Activated T-cell treated with anti-CD3 and anti-CD28 coated beads, Interleukin-2, amount 50 U/mL, for 1 hour (primary cell): ENCODE measurements at regions not wholly inside any gene's neighbourhood (a gene's known extent, or its start where the extent isn't known, plus 50 kb on each side); places are given as distances from the start of the nearest gene placed in this dataset.
"Not testable (repeated sequence)": the region's sequence is repeated elsewhere in the genome, so short reads cannot be mapped to it uniquely, and the experiment has no call there.

Experiments
- DNase-seq: peaks from one replicate; pipeline ENCODE4 v3.0.0-alpha.2; 2020

DNA sequence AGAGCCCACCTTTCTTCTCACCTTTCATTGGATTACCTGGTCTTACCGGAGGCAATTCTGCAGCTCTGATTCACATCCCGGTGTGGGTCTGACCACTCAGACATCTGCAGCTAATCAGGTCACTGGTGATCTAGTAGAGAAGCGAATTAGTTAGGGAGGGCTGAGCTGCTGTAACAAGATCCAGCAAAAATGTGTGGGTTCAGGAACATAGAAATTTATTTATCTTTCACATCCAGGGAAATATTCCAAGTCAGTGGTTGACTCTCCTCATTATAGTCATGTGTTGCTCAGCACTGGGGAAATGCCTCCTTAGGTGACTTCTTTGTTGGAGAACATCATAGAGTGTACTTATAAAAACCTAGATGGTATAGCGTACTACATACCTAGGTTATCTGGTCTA is 218.7 kb upstream of the PELI2 start:
- DNase-seq = no peak

DNA sequence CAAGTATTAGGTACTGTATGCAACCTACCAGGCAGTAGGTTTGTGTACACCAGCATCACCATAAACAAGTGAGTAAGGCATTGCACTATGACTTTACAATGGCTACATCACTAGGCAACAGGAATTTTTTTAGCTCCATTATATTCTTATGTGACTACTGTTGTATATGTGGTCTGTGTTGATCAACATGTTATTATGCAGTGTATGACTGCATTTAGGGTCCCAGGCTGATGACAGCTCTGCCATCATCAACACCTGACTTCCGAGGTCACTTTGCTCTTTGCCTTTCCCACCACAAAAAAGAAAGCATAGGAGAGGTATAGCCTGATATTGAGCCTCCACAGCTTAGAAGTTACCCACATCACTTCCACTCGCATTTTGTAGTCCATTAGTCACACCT is 217.5 kb upstream of the PELI2 start:
- no peak for DNase-seq

DNA sequence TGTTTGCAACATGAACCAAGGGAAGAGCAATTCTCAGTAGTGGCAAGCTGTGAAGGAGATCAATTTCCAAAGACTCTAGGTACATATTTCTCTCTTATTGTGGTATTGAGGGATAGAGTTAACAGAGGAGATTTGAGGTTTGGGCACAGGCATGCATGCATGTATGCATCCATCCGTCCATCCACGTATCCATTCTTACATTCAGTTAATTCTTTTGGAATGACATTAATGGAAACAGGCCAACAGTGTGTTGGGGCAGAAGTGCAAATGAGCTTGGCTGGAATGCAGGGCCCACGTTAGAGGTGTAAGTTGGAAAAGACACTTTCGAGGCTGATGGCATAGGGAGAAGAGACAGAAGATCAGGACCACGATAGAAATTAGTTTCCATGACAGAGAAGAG is 216.9 kb upstream of the PELI2 start:
- DNase-seq = no peak

DNA sequence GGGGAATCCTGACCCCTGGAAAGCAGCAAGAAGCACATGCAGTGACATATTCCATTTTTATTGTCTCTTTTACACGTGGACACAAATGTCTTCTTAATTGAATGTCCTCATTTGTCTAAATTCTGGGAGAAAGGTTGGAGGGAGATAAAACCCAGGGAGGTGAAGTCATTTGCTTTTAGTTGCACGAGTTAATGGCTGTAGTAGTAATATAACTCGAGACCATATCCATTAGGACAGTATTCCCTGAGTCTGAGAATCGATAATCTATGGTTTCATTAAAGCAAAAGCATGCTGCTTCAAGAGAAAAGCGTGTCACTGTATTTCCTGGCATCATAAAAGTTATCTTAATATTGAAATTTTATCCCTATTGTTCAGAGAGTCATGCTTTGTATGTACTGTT is 216.0 kb upstream of the PELI2 start:
- no peak for DNase-seq

DNA sequence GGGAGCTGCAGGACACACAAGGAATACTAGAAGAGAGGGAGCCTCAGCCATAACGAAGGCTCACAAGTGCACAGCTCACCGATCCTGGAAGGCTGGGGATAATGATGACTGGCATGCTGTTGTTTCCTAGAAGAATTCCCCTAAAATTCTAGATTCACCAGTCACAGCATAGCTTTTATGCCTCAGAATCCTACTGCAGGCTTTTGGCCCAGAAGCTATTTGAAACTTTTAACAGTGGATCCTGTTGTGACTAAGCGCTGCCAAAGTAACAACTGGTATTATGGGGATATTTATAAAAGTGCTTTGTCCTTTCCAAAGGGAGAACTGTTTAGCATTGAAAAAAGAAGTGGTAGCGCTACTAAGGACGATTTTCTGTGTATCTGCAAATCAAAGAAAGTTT is 214.1 kb upstream of the PELI2 start:
- DNase-seq = no peak

DNA sequence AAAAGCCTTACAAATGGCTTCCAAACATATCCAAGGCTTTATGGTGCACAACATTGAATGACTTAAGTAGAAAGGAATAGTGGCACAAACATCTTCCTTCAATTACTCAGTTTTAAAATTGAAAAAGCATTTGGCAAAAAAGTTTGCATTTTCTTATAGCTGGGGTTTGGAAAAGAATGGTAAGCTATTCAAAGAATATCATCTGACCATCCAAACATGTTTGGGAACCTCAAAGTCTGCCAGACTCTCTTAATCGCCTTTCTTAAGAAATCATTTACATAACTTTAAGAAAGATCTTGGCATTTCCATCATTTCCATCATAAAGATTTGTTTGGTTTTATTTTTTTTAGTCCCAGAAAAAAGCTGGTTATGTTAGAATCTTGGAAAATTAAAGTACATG is 210.1 kb upstream of the PELI2 start:
- no peak for DNase-seq

DNA sequence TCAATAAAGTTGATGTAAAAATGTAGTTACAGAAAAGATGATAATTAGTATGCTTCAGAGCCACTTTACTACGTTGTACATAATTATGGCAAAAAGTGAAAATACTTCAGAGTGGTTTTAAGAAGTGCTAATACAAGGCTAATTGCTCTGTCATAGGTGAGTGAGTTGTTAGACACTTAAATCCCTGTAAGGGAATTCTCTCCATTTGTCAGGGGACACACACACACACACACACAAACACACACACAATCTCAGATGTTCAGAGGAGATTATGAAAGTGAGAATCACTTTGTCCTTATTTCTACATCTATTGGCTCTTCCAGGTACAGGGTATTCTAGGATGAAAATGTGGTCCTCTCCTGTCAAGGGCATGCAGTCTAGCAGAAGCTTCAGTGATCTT is 208.3 kb upstream of the PELI2 start:
- DNase-seq = no peak

DNA sequence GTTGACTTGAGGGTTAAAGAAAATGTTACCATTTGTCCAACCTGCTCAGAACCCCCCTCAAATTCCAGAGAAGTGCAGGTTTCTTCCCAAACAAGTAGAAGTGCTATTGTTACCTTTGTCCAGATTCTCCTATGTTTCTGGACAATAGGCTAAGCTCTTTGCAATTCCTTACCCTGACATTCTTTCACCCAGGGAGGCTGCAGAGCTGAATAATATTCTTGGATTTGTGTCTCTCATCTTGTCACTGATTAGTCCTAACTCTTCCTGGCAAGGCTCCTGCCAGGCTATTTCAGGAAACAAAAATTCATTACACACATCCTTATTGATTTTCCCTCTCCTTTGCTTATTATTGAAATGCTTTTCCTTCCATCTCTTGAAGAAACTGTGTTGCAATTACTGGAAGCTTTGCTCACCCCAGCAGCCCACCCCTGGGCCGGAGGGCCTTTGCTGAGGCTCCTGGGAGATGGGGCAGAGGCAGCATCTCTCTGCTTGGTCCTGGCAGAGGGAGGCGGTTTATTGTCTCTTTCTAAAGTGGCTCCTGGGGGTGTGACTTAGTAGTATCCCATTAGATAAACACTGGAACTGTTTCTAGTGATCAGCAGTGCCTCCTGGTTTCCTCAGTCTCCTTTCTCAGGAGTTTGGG is 207.5 kb upstream of the PELI2 start:
- DNase-seq = no peak

DNA sequence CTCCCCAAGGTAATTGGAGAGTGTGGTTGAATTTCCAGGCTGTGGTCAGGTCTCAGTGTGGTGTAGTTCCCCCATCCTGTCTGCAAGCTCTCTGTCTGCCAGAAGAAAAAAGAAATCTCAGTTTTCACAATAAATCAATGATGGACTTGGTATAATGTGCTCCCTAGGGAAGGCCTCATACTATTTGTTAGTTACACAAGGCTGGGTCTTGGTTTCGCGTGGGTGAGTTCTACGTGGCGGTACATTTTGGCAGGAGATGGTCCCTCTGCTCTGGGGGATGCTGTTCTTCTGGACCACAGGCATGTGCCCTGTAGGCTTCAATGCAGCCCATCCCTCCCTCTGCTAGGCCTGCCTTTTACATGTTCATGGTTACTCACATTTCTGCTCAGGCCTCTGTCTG is 206.4 kb upstream of the PELI2 start:
- DNase-seq = no peak

DNA sequence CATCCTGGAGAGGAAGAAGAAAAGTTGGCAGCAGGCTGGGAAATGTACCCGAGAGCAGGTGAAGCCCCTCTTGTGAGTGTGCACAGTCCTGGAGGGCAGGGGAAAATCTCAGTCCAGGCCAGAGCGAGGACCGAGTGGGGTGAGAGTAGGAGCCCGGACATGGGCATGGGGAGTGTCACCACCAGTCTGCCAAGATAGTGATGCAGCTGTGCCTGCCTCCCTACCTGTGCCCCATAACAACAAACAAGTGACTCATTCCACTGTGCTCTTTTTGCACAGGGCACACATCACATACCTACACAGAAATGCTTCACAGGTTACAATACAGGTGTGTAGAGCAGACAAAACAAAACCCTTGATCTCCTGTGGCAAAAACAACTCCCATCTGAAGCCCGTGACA is 205.9 kb upstream of the PELI2 start:
- DNase-seq = no peak

DNA sequence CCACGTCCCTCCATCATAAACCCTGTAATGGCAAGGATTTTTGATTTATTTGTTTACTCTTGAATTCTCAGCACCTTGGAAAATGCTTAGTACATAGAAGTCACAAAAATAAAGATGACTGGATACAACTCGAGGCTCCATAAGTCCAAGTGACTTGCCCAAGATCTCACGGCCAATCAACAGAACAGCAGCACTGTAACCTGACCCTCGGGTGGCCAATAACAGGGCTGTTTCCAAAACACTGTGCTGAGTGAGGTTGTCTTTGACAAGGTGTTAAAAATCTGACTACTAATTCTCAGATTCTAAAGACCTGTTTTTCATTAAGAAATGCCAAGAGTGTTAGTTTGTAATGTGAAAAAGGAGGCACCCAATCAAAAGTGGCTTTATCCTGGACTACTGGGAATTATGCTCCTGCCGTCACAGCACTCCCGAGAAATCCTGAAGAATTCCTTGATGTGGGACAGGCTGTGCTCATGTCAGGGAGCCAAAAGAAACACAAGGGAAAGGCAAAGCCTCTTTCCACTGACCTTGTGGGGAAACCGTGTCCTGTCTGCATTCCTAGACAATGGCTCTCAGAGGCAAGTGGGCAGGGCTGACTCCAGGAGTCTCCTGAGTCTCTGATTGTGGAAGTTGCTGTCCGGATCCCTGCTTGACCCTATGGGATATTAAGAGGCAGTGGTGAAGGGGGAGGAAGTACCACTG is 204.7 kb upstream of the PELI2 start:
- DNase-seq = no peak

DNA sequence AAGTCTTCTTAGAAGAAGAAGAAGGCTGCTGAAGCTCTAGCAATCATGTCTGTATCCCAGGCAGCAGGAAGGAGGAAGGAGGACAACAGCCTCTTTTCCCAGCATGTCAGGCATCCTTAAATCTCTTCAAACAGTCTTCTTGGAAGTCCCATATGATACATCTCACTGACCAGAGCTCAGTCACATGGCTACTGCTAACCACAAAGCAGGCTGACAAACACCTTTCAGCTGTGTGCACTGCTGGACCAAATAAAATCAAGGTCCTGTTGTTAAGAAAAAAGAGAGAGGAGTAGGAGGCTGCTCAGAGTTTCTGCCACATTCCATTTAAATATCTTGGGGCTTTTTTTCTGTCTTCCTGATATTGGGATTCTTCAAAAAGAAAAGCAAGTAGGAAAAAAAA is 203.4 kb upstream of the PELI2 start:
- DNase-seq = no peak

DNA sequence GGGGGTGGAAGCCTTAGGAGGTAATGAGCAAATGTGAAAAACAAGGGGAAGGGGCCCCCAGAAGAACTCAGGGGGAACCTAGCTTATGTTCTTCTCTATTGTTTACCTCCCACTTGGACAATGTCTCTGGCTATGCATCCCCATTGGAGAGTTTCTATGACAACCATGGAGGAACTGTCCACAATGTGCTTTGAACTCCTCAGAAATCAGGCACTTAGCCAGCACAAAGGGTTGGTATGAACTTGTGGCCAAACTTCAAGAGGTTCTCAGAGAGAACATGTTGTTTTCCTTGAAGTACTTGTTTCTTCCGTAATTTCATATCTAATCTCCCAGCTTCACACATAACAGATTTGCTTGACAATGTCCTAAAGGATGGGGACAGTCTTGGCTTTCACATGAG is 202.8 kb upstream of the PELI2 start:
- no peak for DNase-seq

DNA sequence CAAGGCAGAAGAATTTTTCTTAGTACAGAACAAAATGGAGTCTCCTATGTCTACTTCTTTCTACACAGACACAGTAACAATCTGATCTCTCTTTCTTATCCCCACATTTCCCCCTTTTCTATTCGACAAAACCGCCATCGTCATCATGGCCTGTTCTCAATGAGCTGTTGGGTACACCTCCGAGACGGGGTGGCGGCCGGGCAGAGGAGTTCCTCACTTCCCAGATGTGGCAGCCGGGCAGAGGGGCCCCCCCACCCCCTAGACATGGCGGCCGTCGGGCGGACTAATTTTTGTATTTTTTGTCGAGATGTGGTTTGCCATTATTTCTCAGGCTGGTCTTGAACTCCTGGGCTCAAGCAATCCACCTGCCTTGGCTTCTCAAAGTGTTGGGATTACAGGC is 198.4 kb upstream of the PELI2 start:
- not testable (repeated sequence) for DNase-seq

DNA sequence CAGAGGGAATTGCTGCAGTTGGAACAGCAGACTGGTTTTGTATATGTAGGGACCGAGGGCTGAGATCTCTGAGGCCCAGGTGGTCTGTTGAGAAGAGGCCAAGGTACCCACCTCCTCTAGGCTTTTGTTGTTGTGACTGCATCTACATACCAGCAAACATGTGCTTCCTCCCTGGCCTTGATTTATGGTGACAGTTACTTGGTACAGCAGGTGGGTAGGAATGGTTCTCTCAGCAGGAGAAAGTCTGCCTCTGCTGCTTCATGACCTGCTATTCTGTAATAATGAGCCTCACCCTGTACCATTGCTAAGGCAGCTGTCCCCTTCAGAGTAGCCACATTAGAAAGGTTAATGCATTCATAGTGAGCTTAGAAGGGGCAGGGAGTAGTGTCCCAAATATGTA is 196.7 kb upstream of the PELI2 start:
- no peak for DNase-seq

DNA sequence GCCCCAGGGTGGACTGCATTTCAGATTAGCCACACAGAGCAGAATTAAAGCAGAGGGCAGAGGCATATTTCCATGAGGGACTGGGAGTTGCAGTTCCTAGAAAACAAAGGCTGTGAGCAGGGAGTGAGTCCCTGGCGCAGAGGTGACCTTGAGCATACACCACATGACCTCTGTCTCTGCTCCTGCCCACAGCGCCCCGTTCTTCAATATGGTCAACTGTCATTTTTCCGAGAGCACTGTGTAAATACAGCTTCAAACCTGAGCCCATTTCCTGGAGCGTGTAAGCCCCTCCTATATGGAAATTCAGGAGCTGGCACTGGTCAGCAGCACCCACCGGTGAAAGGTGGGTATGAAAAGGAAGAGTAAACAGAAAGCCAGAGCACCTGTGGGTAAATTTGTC is 192.2 kb upstream of the PELI2 start:
- DNase-seq = no peak

DNA sequence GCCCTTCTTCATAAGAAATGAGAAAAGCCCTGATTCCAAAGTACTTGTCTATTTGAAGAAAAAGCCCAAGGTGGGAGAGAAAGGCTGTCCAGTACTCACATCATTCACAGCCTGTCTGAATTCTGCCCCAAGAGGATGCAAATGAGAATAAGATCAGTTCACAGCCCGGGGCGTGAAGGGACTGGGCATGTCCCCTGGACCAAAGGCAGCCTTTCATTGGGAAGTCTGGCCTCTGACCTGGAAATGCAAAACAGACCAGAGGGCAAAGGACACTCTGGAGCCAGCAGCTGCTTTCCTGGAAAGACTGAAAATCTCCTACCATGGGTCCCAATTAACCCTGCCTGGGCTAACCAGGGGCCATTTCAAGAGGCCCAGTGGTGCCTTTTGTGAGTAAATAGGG is 191.2 kb upstream of the PELI2 start:
- no peak for DNase-seq

DNA sequence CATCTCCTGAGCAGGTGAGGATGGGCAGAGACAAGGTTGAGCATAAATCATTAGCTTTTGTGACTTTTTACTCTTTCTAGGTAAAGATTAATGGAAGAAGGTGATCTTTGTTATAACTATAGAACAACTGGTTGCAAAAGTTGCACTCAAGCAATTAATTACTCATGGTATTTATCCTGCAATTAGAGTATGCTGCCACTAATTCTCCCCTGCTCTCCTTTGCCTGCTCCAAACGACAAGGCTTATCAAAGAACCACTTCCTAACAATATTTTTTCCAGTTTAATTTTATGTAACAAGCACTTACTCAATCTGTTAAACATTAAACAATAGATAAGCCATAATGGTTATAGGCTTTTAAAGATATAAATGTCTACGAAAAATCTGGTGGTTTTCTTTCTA is 189.9 kb upstream of the PELI2 start:
- no peak for DNase-seq

DNA sequence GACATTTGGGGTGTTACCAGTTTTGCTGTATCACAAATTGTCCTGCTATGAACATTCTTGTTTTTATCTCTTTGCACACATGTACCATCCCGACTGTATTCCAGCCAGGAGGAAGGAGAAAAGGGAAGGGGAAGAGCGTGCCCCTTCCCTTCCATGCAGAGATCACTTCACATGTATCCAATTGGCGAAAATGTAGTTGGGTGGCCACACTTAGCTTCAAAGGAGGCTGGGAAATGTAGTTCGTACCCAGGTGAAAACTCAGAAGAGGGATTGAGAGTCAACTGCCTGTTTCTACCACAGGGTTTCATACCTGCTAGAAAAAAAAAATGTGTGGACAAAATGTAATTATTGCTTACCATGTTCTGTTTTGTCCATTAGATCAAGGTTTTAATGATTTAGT is 189.1 kb upstream of the PELI2 start:
- DNase-seq = no peak

DNA sequence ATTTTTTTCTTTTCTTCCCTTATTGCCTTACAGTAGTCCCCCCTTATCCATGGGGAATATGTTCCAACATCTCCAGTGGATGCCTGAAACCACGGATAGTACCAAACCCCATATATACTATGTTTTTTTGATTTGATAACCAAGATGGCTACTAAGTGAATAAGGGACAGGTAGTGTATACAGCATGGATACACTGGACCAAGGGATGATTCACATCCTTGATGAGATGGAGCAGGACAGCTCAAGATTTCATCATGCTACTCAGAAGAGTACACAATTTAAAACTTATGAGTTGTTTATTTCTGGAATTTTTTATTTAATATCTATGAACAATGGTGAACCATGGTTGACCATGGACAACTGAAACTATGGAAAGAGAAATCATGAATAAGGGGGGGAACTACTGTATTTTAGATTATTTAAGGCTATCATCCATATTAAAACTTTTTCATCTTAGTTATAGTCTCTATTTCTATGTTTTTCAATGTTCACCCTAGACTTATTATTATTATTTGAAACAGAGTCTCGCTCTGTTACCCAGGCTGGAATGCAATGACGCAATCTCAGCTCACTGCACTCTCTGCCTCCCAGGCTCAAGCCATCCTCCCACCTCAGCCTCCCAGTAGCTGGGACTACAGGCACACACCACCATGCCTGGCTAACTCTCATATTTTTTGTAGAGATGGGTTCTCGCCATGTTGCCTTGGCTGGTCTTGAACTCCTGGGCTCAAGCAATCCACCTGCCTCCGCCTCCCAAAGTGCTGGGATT is 188.0 kb upstream of the PELI2 start:
- no peak for DNase-seq

DNA sequence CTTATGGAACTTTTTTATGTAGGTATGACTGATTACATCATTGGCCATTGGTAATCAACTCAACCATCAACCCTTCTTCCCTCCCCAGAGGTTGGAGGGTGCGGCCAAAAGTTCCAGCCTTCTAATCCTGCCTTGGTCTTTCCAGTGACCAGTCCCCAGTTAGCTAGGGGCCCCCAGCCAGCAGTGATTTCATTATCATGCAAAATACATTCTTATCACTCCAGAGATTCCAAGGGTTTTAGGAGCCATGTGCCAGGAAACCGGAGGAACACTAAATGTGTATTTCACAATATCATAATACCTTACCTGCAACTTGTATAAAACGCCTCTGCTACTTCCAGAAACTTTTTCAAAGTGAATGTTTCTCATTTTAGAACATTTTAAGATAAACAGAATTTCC is 181.5 kb upstream of the PELI2 start:
- no peak for DNase-seq

DNA sequence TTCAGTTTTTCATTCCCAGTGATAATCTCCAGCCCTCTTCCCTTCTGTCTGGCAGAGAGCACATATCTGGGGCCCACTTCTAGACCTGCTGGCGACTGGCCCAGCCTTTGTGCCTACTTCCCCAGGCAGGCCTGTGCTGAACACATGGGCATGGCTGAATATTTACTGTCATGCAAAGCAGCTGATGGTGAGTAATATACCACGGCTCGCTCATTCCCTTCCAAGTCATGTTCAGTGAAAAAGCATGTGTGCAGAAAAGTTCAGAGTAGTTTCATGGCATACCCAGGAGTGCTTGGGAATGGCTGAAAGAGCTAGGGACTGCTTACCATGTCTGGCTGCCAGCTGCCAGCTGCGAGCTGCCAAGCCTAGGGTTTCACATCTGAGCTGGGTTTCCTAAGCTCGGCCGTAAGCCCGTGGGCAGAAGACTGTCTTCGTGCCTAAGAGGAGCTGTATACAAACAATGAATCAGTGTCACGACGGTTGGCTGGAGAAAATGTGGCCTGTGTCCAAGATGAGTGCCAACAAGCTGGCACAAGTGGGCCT is 179.9 kb upstream of the PELI2 start:
- DNase-seq = no peak

DNA sequence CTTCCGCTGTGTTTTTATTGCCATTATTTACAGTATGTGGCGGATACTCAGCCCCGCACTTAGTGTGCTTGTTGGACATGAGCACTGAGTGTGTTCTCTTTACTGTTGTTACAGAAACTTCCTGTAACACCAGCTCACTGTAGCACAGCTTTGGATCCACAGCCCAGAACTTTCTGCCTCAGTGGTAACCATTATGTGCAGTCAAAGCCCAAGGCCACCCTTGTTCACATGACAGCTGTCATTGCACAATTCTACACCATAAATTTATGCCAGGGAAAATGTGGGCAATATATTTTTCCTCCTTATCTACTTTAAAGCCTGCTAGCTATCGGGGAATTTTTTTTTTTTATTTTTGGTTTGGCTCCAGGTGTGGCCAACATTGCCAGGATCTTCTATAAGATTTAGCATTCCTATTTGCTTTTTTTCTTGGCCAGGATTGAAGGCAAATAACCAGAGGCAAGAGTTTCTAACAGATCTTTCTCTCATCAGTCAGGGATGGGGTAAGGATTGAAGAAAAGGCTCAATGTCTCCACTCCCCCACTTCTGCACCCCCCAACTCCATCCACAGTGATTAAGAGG is 176.0 kb upstream of the PELI2 start:
- DNase-seq = no peak

DNA sequence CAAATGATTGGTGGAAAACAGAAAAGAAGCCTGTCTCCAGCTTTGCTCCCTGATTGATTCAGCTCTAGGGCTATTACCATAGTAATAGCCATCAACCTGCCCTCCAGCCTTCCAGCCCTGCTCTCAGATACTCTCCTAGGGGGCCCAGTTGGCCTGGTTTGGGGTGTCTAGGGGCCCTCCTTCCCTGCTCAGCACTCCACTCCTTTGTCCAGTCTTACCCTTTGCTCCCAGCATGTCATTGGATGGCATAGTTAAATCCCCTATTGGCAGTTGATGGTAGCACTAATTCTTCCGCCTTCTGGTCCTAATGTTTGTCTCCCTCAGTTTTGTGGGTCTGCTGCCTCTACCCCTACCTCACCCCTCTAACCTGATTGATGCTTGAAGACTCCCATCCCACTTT is 175.4 kb upstream of the PELI2 start:
- DNase-seq = no peak
